ENCODE measurements at regions not wholly inside any gene's neighbourhood (a gene's known extent, or its start where the extent isn't known, plus 50 kb on each side); places are given as distances from the start of the nearest gene placed in this dataset.
"Not testable (repeated sequence)": the region's sequence is repeated elsewhere in the genome, so short reads cannot be mapped to it uniquely, and the experiment has no call there.

DNA sequence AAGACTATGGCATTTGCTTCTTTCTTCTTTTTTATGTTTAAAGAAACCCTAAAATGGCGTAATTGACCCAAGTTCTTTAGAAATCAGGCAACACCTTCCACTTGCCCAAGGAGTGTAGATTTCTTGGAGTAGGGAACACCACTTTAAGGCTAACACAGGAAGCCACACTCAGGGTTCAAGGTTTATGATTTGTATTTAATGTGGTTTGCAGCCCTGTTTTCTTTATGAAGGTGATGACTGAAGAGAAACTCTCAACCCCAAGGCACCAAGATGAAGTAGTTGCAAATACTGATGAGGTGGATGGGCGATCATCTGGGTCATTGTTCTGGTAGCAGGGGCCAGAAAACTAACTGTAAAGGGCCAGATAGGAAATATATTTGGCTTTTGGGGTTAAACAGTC is 101.1 kb downstream of the DLEU7 start:
- no peak for DNase-seq (ENCODE audit: low read depth, low spot score)

DNA sequence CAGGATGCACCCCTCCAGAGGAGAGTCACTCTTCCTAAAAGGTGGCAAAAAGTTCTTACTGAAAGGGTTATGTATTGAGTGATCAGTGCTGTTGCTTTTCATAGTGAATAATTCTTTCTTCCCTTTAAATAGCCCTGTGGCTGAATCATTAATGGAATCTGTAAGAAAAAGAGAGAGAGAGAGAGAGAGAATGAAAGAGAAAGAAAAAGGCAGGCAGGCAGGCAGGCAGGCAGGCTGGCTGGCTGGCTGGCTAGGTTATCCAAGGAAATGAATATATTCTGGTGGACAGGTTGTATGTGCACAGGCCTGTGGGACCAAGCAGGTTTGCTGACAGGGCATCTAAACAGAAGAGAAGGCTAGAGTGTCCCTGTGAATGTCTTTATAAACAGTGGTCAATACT is 100.5 kb downstream of the DLEU7 start:
- DNase-seq (ENCODE audit: low read depth, low spot score), result no peak

GRCh38 chr13:50744116-50744660 is 99.3 kb downstream of the DLEU7 start:
- no peak for DNase-seq (ENCODE audit: low read depth, low spot score)

DNA sequence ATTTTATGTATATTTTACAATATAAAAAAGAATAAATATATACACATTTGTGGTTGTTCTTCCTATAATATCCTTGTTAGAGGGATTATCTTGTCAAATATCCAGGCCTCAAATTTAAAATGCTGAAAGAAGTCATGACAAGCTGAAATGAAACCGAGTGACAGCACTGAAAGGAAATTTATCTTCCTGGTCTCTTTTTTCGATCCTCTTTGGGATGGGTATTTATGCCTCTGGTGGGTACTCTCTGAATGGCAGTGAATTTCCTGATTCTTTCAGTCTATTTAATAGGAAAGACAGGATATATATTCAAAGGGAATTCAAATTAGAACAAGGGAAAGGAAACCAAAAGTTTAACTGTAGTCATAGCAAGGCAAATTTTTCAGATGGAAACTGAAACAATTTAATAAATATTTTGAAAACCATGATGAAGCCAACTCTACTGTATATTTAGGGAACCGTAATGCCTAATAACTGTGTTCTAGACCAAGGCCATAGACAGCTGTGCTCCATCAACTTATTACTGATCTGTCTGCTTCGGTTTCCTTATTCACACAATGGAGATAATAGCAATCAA is 97.9 kb downstream of the DLEU7 start:
- DNase-seq (ENCODE audit: low read depth, low spot score), result no peak

DNA sequence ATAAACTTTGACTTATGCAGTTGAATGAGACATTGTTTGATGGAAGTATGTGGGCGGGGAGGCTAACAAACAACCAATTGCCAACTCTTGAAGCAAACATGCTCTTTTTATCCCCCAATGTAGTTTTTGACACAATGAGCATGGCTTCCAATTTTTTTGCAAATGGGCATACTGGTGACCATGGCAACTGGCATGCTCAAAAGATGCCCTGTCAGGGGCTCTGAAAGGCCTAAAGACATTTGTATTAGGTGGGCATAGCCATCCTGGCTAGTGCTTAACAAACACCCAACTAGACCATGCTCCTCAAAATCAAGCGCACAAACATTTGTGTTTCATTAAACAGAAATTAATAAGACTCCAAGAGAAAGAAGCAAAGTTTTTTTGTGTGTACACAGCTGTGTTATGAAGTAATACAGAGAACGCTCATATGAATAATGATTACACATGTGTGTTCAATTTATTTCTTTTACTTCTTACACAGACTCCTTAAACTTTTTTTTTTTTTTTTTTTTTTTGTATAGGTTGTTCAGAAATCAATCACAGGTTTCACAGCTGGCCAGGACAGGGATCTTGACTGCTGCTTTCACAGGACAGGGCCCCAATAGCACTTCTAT is 95.6 kb downstream of the DLEU7 start:
- DNase-seq (ENCODE audit: low read depth, low spot score), result no peak

GRCh38 chr13:50753221-50753620 is 90.3 kb downstream of the DLEU7 start:
- not testable (repeated sequence) for DNase-seq (ENCODE audit: low read depth, low spot score)

DNA sequence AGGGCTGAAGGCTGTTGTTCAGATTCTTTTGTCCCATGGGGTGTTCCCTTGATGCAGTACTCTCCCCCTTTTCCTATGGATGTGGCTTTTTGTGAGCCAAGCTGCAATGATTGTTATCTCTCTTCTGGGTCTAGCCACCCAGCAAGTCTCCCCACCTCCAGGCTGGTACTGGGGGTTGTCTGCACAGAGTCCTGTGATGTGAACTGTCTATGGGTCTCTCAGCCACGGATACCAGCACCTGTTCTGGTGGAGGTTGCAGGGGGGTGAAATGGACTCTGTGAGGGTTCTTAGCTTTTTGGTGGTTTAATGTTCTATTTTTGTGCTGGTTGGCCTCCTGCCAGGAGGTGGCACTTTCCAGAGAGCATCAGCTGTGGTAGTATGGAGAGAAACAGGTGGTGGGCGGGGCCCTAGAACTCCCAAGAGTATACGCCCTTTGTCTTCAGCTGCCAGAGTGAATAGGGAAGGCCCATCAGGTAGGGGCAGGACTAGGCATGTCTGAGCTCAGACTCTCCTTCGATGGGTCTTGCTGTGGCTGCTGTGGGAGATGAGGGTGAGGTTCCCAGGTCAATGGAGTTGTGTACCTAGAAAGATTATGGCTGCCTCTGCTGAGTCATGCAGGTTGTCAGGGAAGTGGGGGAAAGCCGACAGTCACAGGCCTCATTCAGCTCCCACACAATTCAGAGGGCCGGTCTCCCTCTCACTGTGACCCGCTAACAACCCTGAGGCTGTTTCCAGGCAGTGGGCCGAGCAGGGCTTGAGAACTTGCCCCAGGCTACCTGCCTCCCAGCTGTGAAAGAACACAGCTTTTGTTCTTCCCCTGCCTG is 87.4 kb downstream of the DLEU7 start:
- DNase-seq (ENCODE audit: low read depth, low spot score), result not testable (repeated sequence)

DNA sequence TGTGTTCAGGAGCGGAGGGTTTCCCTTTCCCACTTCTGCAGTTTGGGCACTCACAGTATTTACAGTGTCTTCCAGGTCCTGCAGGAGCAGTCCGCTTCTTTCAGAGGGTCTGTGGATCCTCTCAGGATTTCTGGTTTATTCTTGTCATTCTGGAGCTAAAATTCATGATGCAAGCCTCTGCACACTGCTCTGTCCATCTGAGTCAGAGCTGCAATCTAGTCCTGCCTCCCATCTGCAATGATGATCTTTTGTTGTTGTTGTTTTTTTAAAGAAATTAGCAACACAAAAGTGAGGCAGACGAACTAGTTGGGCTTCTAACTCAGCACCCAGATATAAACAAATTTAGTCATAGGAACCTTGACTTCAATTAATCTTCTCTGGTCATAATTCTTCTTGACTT is 86.5 kb downstream of the DLEU7 start:
- DNase-seq (ENCODE audit: low read depth, low spot score), result no peak

- DNase-seq (ENCODE audit: low read depth, low spot score), result no peak
Observed at GRCh38 chr13:50758796-50759195, 84.7 kb downstream of the DLEU7 start.

DNA sequence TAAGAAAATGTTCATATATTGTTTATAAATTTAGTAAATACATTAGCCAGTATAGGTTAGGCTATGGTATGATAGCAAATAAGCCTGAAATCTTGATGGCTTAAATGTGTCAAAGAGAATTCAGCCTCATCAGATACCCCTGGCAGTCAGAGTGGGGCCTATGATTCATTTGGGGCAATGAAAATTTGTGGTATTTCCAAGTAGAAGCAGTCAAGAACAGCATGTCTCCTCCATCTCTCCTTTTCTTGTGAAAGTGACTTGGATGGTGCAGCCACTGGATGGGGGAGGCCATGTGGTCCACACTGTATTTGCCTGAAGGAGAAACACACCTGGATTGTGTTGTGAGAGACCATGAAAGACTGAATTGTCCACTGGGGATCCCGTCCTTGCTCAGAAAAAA is 82.7 kb downstream of the DLEU7 start:
- no peak for DNase-seq (ENCODE audit: low read depth, low spot score)

DNA sequence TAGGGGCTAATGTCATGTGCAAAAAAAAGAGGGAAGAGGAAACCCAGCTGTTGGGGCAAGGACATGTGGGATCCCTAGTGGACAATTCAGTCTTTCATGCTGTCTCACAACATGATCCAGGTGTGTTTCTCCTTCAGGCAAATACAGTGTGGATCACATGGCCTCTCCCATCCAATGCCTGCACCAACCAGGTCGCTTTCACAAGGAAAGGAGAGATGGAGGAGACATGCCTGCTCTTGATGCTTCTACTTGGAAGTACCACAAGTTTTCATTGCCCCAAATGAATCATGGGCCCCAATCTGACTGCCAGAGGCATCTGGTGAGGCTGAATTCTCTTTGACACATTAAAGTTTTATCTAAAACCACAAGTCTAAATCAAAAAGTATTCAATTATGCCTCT is 82.1 kb downstream of the DLEU7 start:
- DNase-seq (ENCODE audit: low read depth, low spot score), result no peak

DNA sequence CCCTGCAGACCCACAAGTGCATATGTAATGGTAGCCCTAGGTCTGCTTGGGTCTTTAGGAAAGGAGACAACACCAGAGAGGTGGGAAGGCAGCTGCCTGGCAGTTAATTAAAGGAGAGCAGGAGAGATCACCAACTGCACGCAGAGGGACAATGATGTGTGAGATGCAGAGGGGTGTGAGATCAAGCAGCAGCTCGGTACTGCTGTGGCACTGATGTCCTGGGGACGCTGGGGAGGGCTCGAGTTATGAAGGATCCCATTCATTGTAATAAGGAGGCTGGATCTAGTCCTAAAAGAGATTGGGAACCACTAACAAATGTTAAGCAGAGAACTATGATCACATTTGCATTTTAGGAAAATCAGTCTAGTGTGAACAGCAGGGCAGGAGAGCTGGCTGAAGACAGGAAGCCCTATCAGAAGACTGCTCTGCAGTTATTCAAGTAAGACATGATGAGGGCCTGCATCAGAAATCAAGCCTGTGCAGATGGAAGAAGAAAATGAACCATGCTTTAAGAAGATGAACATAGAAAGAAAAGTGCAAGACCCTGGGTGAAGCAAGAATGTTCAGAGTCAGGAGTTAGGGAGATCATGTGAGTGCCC is 80.4 kb downstream of the DLEU7 start:
- DNase-seq (ENCODE audit: low read depth, low spot score), result no peak

GRCh38 chr13:50766013-50766412 is 77.5 kb downstream of the DLEU7 start:
- DNase-seq (ENCODE audit: low read depth, low spot score), result no peak

DNA sequence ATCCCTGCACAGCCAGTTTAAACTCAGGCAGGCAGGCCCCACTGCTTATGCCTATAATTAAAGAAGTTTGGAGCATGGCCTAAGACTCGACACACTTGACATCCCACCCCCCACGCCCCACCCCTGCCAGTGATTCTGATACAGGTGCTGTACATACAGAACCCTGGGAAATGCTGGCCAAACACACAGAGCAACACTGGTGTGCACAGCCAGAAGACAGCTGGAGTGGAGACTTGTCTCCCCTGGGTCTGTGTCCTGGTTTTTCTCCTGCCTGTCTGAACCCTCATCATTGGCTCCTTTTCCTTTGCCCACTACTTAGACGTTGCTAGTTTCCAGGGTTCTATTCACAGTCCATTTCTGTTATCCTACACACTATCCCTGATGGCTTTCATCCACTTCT is 76.8 kb downstream of the DLEU7 start:
- DNase-seq (ENCODE audit: low read depth, low spot score), result no peak

DNA sequence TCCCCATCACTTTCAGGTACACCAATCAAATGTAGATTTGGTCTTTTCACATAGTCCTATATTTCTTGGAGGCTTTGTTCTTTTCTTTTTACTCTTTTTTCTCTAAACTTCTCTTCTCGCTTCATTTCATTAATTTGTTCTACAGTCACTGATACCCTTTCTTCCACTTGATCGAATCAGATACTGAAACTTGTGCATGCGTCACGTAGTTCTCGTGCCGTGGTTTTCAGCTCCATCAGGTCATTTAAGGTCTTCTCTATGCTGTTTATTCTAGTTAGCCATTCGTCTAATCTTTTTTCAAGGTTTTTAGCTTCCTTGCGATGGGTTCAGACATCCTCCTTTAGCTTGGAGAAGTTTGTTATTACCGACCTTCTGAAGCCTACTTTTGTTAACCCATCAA is 70.6 kb downstream of the DLEU7 start:
- DNase-seq (ENCODE audit: low read depth, low spot score), result not testable (repeated sequence)

All from brain pericyte (primary cell).